GM12801 (cell line): ENCODE measurements at regions not wholly inside any gene's neighbourhood (a gene's known extent, or its start where the extent isn't known, plus 50 kb on each side); places are given as distances from the start of the nearest gene placed in this dataset.

Experiments
- CTCF ChIP-seq: IDR thresholded peaks from one replicate; pipeline ENCODE4 v1.5.1; 2011; ENCODE audit warnings: control low read depth; ENCODE audit not compliant: insufficient read length; ENCODE audit errors: extremely low read depth

- no peak for TF ChIP-seq CTCF
Measured at GRCh38 chr5:168073991-168074800, 217.2 kb upstream of the WWC1 start.

DNA sequence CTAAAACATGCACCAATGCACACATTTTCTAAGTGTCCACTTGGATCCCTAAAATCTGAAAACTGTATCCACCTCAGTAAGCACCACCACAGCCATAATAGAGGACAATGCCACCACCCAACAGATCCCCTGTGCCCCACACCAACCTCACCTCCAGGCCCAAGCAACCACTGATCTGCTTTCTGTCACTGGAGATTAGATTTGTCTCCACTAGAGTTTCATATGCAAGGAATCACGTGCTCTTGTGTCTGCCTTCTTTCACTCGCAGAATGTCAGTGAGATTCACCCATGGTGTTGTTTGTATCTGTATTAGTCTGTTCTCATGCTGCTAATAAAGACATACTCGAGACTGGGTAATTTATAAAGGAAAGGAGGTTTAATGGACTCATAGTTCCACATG lies 216.1 kb upstream of the WWC1 start:
- TF ChIP-seq CTCF, result no peak

DNA sequence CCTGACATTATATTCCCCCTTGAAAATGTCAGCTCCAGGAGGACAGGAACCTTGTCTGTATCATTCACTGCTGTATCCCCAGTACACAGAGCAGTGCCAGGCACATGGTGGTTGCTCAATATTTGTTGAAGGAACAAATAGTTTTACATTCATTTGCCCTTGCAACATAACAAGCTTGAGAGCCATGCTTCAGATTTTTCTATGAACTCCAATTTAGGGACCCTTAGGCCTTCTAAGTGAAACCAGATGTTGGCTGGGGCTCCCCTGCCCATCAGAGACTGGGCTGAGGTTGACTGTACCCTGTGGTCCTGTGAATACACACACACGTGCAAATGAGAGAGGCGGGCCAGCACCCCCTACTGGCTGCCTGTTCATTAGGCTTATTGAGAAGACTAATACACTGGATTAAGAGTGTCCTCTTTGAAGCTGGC lies 214.9 kb upstream of the WWC1 start:
- no peak for TF ChIP-seq CTCF

DNA sequence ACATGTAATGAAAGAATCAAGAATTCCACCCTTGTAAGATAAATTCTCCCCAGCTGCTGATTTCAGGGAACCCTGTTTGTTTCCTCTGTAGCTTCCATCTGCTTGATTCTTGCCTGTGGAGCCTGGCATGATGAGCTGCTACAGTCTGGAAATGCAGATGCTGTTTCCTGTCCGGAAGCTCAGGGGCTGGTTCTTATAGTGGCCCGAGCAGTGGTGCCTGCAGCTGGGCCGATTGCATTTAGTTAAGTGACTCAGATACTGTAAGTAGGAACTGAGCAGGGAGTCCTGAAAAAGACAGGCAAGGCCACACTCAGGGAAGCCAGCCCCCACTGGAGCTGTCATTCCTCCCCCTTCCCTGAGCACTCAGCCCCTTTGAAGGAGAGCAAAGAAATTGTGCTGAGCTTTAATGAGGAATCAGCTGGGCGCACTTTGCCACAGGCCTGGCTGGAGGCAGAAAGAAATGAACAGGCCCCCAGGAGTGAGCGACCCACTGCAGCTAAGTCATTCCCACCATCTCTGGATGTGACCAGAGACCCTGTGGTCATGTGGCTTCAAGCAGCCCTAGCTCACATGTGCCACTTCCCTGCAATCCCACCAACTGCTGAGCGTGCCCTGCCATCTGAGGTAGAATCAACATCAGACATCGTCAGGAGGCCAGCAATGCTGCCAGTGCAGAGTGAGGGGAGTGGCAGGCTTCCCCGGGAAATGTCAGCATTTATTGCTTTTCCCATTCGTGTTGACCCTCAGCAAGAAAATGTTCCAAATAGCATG lies 206.0 kb upstream of the WWC1 start:
- no peak for TF ChIP-seq CTCF

DNA sequence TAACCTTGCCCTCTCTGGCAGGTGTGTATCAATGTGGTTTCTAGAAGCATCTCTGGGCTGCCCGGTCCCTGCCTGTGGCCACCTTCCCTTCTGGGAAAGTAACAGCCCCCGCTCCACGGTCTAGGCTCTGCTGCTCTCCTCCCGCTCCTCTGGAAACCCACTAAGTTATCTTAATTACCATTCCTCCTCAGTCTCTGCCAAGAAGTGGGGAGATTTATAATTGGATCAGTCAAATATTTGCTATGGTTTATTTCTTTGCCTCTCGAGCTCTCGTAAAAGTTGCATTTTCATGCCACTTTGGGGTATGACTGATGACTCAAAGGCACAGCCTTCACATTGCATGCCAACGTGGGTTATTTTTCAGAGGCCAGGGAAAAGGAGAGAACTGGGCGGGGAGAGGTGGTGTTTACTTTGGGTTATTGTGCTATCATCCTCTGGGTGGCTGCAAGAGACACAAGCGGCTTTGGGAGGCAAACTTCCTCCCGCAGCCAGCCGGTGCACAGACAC lies 205.3 kb upstream of the WWC1 start:
- TF ChIP-seq CTCF, result no peak

DNA sequence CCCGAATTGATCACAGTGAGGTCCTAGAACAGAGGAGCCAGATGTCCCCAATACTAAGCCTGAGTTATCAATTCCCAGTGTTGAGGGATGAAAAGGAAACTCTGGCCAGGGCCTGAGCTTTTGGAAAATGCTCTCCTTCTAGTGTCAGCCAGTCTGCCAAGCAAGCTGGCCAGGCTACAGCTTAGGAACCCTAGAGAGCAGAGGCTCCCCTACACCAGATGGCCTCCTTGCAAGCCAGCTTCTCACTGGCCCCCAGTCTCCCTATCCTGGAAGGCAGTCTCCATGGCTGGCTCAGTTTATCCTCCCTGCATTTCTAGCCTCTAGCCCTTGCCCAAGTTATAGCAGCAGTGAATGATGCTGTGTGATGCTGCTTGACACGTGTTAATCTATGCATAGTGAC lies 204.7 kb upstream of the WWC1 start:
- no peak for TF ChIP-seq CTCF

DNA sequence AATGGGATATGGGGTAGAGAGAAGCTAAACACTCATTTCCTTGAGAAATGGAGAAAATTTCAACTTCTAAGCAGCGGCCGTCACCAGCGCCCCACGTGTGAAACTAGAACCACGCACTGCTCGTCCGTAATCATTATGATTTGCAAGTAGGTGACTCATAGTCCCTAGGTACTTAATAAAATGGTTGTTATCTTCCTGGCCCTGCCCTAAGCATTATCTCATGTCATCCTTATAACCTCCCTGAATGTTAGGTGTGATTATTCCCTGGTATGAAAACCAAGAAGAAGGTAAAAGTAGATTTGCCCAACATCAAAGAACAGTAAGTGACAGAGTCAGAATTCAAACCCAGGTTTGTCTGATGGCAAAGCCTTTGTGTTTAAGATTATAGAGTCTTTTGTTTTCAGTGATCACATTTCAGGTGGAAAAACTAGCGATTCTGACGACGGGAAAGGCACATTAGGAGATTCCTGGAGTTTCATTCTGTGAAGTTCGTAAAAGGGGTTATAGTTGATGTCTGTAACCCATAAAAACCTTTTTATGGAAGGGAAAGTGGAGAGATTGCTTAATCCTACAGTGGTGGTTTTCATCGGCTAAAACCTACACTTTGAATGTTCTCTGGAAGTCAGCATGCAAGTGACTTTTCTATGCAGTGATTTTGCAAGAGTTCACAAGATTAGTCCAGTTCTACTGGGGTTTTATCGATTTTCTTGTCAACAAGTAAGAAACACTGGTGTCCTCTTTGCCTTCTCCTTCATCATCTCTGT lies 202.9 kb upstream of the WWC1 start:
- TF ChIP-seq CTCF, result no peak
